KMS-11 (cell line): ENCODE measurements at regions not wholly inside any gene's neighbourhood (a gene's known extent, or its start where the extent isn't known, plus 50 kb on each side); places are given as distances from the start of the nearest gene placed in this dataset.

Experiments used
- H2AFZ ChIP-seq: fragments of 200-600 bp; sonication (generic); 2 replicates; pipeline ENCODE4 v1.6.1; 2016; ENCODE audit warnings: antibody characterized with exemption, mixed run types, low read depth
- H3K27ac ChIP-seq: fragments of 200-600 bp; sonication (generic); 2 replicates; pipeline ENCODE4 v1.6.1; 2016; ENCODE audit warnings: mild to moderate bottlenecking, mixed run types
- H3K27me3 ChIP-seq: fragments of 200-600 bp; sonication (generic); 2 replicates; pipeline ENCODE4 v1.6.1; 2017; ENCODE audit warnings: mild to moderate bottlenecking, low read depth, mixed run types, moderate library complexity; ENCODE audit not compliant: insufficient read depth
- H3K36me3 ChIP-seq: fragments of 200-600 bp; sonication (generic); 2 replicates; pipeline ENCODE4 v1.6.1; 2017; ENCODE audit warnings: mild to moderate bottlenecking, mixed run types; ENCODE audit not compliant: insufficient read depth
- H3K4me1 ChIP-seq: fragments of 200-600 bp; sonication (generic); 2 replicates; pipeline ENCODE4 v1.6.1; 2016; ENCODE audit warnings: mild to moderate bottlenecking, low read depth, mixed run types; ENCODE audit not compliant: poor library complexity, severe bottlenecking
- H3K4me2 ChIP-seq: fragments of 200-600 bp; sonication (generic); 2 replicates; pipeline ENCODE4 v1.7.0; 2016; ENCODE audit warnings: mild to moderate bottlenecking, mixed run types
- H3K4me3 ChIP-seq: fragments of 200-600 bp; sonication (generic); IDR thresholded peaks from 2 replicates; pipeline ENCODE4 v1.6.1; 2017; ENCODE audit warnings: low read depth, low read length, mixed read lengths; ENCODE audit not compliant: insufficient read depth
- H3K79me2 ChIP-seq: fragments of 200-600 bp; sonication (generic); 2 replicates; pipeline ENCODE4 v1.6.1; 2016; ENCODE audit warnings: low read depth, mixed run types; ENCODE audit not compliant: insufficient read depth
- H3K9ac ChIP-seq: fragments of 200-600 bp; sonication (generic); 2 replicates; pipeline ENCODE4 v1.6.1; 2016; ENCODE audit warnings: mild to moderate bottlenecking, mixed run types
- H4K20me1 ChIP-seq: fragments of 200-600 bp; sonication (generic); 2 replicates; pipeline ENCODE4 v1.6.1; 2016; ENCODE audit warnings: mild to moderate bottlenecking, mixed run types; ENCODE audit not compliant: insufficient read depth
- TF ChIP-seq, protein P1 (sequence below): fragments of 200-600 bp; sonication (generic); conservative IDR thresholded peaks from 2 replicates; pipeline ENCODE4 v1.6.1; 2017; ENCODE audit warnings: low read depth, mild to moderate bottlenecking, antibody characterized with exemption, low read length, moderate library complexity, mixed read lengths

GRCh38 chr4:62930884-62931283 is 1478.4 kb downstream of the TECRL start:
- Histone ChIP-seq H3K4me1 (no peaks in the 10 kb centered on the region), H3K4me2 (no peak overlapping the region), H3K27ac (no peak overlapping the region), H4K20me1 (no peaks in the 10 kb centered on the region), H3K4me3 (no peak overlapping the region), H3K36me3 (no peaks in the 10 kb centered on the region), H3K27me3 (no peaks in the 10 kb centered on the region), H2AFZ (no peak overlapping the region), H3K79me2 (no peaks in the 10 kb centered on the region), H3K9ac (no peak overlapping the region)
- TF ChIP-seq, protein P1, sequence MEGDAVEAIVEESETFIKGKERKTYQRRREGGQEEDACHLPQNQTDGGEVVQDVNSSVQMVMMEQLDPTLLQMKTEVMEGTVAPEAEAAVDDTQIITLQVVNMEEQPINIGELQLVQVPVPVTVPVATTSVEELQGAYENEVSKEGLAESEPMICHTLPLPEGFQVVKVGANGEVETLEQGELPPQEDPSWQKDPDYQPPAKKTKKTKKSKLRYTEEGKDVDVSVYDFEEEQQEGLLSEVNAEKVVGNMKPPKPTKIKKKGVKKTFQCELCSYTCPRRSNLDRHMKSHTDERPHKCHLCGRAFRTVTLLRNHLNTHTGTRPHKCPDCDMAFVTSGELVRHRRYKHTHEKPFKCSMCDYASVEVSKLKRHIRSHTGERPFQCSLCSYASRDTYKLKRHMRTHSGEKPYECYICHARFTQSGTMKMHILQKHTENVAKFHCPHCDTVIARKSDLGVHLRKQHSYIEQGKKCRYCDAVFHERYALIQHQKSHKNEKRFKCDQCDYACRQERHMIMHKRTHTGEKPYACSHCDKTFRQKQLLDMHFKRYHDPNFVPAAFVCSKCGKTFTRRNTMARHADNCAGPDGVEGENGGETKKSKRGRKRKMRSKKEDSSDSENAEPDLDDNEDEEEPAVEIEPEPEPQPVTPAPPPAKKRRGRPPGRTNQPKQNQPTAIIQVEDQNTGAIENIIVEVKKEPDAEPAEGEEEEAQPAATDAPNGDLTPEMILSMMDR = no peak

DNA sequence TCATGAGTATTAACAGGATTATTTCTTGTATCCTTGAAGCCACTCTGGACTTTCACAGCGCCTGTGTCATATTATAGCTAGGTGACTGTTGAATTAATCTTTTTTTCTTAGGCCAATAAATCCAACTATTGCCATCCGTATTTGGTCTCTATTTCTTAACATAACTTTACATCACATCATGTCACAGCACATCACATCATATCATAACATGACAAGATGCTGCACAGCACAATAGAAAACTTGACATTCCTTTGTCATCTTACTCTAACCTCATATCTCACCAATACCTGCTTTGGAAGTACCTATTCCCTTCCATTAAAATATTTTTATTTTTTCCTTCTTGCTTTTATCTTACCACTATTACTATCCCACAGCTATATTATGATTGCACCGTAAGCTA is 1480.8 kb downstream of the TECRL start:
- no peaks in the 10 kb centered on the region for H3K36me3 ChIP-seq
- no peaks in the 10 kb centered on the region for H3K27me3 ChIP-seq
- H2AFZ ChIP-seq = no peak overlapping the region
- H3K79me2 ChIP-seq = no peaks in the 10 kb centered on the region
- no peak overlapping the region for H3K4me3 ChIP-seq
- TF ChIP-seq, protein P1 = no peak
- H3K9ac ChIP-seq = no peak overlapping the region
- no peaks in the 10 kb centered on the region for H4K20me1 ChIP-seq
- no peak overlapping the region for H3K4me2 ChIP-seq
- H3K4me1 ChIP-seq = no peaks in the 10 kb centered on the region
- H3K27ac ChIP-seq = no peak overlapping the region

GRCh38 chr4:62927574-62927973 is 1481.7 kb downstream of the TECRL start:
- Histone ChIP-seq H3K4me1 (no peaks in the 10 kb centered on the region), H3K27me3 (no peaks in the 10 kb centered on the region), H4K20me1 (no peaks in the 10 kb centered on the region), H3K9ac (no peak overlapping the region), H3K36me3 (no peaks in the 10 kb centered on the region), H3K27ac (no peak overlapping the region), H3K79me2 (no peaks in the 10 kb centered on the region), H3K4me2 (no peak overlapping the region), H3K4me3 (no peak overlapping the region), H2AFZ (no peak overlapping the region)
- TF ChIP-seq, protein P1 = no peak

DNA sequence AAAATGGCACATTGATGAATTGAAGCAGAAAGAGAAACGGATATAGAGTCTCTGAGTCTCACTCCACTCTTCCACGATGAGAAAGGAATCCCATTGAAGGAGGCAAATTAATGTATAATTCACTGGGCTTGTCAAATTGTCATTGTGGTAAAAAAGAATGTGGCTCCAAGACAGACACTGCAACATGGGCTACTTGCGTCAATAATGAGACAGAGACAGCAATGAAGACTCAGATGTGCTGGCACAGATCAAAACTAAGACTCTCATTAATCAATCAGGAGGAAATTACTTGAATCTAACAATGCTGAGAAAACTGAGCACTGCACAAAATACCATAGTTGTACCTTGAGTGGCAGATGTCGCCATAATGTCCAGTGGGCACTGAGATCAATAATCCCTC is 1485.5 kb downstream of the TECRL start:
- TF ChIP-seq, protein P1 = no peak
- H3K27ac ChIP-seq = no peak overlapping the region
- H2AFZ ChIP-seq = no peak overlapping the region
- no peaks in the 10 kb centered on the region for H3K27me3 ChIP-seq
- no peak overlapping the region for H3K4me2 ChIP-seq
- H3K4me1 ChIP-seq = no peaks in the 10 kb centered on the region
- H3K36me3 ChIP-seq = no peaks in the 10 kb centered on the region
- H4K20me1 ChIP-seq = no peaks in the 10 kb centered on the region
- H3K79me2 ChIP-seq = no peaks in the 10 kb centered on the region
- no peak overlapping the region for H3K9ac ChIP-seq
- no peak overlapping the region for H3K4me3 ChIP-seq
